ENCODE measurements at regions not wholly inside any gene's neighbourhood (a gene's known extent, or its start where the extent isn't known, plus 50 kb on each side); places are given as distances from the start of the nearest gene placed in this dataset.

DNA sequence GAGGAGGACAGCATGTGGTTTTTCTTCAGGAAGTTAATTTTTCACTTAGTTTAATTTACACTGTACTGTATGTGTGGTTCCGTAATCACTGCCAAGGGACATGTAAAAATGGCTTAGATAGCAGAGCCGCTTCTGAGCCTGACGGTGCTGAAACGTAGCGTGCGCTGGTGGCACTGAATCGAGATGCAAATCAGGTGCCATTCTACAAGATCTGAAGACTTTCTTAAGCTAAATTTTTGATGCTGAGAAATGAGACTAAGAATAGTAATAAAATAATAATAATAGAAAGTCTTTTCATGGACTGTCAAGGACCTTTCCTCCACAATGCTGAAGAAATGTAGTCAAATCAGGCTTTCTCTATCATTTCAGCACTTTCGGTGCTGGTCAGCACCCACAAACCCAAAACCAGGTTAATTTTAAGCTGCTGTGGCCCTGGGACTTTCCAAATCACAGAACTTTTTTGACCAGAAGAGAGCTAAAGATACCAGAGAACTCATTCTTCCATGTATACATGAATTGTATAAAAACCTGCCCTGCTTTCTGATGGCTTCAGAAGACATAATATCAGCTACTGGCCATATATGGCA, 183.3 kb upstream of the LMO3 start:
- TF ChIP-seq, protein P1, sequence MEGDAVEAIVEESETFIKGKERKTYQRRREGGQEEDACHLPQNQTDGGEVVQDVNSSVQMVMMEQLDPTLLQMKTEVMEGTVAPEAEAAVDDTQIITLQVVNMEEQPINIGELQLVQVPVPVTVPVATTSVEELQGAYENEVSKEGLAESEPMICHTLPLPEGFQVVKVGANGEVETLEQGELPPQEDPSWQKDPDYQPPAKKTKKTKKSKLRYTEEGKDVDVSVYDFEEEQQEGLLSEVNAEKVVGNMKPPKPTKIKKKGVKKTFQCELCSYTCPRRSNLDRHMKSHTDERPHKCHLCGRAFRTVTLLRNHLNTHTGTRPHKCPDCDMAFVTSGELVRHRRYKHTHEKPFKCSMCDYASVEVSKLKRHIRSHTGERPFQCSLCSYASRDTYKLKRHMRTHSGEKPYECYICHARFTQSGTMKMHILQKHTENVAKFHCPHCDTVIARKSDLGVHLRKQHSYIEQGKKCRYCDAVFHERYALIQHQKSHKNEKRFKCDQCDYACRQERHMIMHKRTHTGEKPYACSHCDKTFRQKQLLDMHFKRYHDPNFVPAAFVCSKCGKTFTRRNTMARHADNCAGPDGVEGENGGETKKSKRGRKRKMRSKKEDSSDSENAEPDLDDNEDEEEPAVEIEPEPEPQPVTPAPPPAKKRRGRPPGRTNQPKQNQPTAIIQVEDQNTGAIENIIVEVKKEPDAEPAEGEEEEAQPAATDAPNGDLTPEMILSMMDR (IDR thresholded peaks at IDR 0.05), result no peak

DNA sequence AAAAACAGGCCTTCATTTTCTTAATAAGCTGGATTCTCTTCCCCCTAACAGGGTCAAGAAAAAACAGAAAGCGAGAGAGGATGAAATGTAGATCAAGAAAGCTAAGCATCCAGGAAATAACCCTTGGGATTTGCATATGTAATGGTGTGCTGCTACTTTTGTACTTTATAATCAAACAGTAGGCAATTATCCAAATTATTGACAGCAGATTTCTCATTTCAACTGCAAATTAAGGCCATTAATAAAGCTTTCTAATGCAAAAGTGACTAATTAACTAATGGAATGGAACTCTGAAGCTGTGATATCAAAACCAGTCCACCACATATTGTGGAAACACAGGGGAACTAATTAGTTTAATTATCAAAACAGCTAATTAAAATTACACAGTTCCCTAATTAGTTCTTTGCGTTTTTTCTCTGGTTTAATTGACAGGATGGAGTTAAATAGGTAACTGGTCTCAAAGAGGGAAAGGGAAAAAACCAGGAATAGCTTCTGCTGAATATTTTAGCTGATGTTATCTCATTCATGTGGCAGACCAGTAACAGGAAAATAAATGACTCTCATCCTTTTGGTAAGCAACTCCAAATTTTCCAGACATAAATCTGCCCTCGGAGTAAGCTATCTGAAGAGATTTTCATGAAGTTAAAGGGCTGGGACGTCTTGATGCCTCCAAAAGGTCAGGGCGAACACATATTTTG, 182.7 kb upstream of the LMO3 start:
- TF ChIP-seq, protein P1 (IDR thresholded peaks at IDR 0.05), result no peak

DNA sequence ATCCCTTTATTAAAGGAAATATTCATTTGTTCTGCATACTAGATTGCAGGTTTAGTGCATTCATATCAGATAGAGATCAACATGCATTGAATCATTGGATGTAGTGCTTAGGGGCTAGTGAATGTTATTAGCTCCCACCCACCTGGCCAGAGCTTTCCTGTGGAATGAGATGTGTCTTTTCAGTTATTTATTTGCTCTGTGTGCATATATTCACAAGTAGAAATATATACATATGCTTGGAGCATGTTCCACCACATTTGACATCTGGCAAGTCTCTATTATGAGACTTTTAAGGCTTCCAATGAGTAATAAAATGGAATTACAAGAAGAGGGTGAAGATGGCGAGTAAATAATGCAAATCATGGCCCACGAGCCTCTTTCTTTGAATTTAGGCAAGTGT, 180.0 kb upstream of the LMO3 start:
- TF ChIP-seq, protein P1 (IDR thresholded peaks at IDR 0.05), result no peak

DNA sequence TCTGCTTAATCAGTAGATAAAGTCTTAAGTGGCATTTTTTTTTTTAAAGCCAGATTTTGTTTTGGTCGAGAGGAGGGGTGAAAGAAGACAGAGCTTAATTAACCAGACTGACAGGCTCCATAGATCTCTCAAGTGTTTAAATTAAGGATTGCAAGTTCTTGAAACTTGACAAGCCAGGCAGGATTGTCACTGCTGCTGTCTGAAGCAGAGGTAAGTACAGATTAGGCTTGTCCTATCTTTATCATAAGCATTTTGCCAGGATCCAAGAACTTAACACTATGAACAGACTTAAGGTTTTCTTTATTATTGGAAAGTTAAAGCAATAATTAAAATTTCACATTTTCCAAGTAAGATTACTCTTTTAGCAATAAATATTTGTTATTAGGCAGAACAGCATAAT, 179.6 kb upstream of the LMO3 start:
- TF ChIP-seq, protein P1 (IDR thresholded peaks at IDR 0.05), result no peak

DNA sequence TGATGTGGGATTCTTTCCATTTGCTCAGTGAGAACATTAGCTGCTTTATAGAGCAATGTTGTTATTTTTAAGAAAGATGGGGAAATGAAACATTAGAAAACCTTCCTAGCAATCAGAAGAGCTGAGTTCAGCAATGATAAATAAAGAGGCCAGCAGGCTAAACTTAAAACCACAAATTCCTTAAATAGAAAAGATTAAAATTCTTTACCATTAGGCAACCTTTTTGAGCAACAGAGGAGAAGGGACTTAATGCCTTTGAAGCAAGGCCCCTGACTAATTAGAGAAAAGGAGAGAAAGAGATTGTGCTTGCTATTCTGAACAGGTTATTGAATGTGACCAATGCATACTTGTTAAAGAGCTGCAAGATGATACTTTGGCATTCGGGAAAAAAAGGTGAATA, 160.8 kb upstream of the LMO3 start:
- TF ChIP-seq, protein P1 (IDR thresholded peaks at IDR 0.05), result no peak

DNA sequence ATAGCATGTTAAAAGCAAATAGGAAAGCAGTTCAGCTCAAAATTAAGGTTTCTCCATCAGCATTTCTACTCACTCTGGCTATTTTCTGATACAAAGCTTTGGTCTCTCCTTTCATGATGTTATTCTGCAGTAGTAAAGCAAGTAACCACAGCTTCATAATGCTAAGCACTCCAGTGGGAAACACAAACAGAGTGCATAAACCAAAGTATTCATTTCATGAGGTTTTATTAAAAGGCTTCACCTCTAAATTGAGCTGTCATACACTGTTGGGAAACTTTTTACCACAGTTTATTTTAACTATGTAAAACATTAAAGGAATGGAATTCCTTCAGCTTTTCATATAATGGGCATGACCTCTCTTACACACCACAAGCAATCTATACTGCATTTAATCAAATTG, 157.9 kb upstream of the LMO3 start:
- TF ChIP-seq, protein P1 (IDR thresholded peaks at IDR 0.05), result no peak

DNA sequence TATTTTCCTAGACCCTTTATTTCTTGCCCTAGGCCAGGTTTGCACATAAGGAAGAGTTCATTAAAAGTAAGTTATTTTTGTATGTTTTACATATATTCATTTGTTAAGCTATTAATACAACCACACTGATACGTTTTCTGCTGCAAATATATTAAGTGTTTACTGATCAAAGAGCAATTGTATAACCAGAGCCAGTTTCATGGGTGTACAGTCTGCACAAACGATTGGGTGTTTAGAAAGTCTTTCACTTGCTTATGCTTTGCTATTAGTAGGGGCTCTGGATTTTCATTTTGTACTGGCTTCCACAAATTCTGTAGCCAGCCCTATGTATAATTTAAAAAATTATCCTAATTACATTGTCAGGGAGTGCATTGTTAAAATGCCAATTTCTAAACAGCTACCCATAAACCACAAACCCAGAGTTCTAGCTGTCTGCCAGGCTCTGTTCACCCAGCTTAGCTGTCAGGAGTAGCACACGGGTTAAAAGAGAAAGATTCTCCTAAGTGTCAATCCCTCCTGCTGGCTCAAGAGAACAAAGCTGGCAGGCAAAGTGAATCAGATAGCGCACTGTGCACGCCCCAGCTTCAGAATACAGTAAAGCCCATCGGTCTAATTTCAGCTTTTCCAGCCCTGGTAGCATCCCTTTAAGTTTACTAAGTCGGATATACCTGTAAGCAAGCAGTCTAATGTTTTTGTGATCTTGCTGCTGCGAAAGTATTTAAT, 151.0 kb upstream of the LMO3 start:
- TF ChIP-seq, protein P1 (IDR thresholded peaks at IDR 0.05), result no peak

All from LNCAP (cell line).